ENCODE measurements at regions not wholly inside any gene's neighbourhood (a gene's known extent, or its start where the extent isn't known, plus 50 kb on each side); places are given as distances from the start of the nearest gene placed in this dataset.
"Not testable (repeated sequence)": the region's sequence is repeated elsewhere in the genome, so short reads cannot be mapped to it uniquely, and the experiment has no call there.

- TF ChIP-seq CTCF (IDR thresholded peaks at IDR 0.05; ENCODE audit: insufficient read depth, low read length, poor library complexity, severe bottlenecking), result no peak
- DNase-seq (ENCODE audit: extremely low read depth, insufficient read length), result no peak
Observed at GRCh38 chr15:36185438-36185837, 394.0 kb upstream of the CDIN1 start.

GRCh38 chr15:36185845-36186244 lies 393.6 kb upstream of the CDIN1 start:
- no peak for DNase-seq (ENCODE audit: extremely low read depth, insufficient read length)
- TF ChIP-seq CTCF (IDR thresholded peaks at IDR 0.05; ENCODE audit: insufficient read depth, low read length, poor library complexity, severe bottlenecking), result no peak
- H3K27me3 ChIP-seq (replicated peaks; ENCODE audit: control insufficient read depth, insufficient read depth, low read length), result no peaks in the 10 kb centered on the region
- no peaks in the 10 kb centered on the region for H3K36me3 ChIP-seq (ENCODE audit: control insufficient read depth, insufficient read depth, low read length)
- no peak overlapping the region for H3K4me3 ChIP-seq (replicated peaks; ENCODE audit: low read depth, low read length)

More at GRCh38 chr15:36185438-36185837, 394.0 kb upstream of the CDIN1 start:
- no peaks in the 10 kb centered on the region for H3K27me3 ChIP-seq (replicated peaks; ENCODE audit: control insufficient read depth, insufficient read depth, low read length)
- no peaks in the 10 kb centered on the region for H3K36me3 ChIP-seq (ENCODE audit: control insufficient read depth, insufficient read depth, low read length)
- no peak overlapping the region for H3K4me3 ChIP-seq (replicated peaks; ENCODE audit: low read depth, low read length)

GRCh38 chr15:36186376-36186775 lies 393.1 kb upstream of the CDIN1 start:
- H3K27me3 ChIP-seq (replicated peaks; ENCODE audit: control insufficient read depth, insufficient read depth, low read length), result no peaks in the 10 kb centered on the region
- no peak for DNase-seq (ENCODE audit: extremely low read depth, insufficient read length)
- H3K36me3 ChIP-seq (ENCODE audit: control insufficient read depth, insufficient read depth, low read length), result no peaks in the 10 kb centered on the region
- TF ChIP-seq CTCF (IDR thresholded peaks at IDR 0.05; ENCODE audit: insufficient read depth, low read length, poor library complexity, severe bottlenecking), result no peak
- H3K4me3 ChIP-seq (replicated peaks; ENCODE audit: low read depth, low read length), result no peak overlapping the region

GRCh38 chr15:36191459-36191858 lies 388.0 kb upstream of the CDIN1 start:
- Histone ChIP-seq H3K4me3 (replicated peaks; ENCODE audit: low read depth, low read length) (no peak overlapping the region), H3K27me3 (replicated peaks; ENCODE audit: control insufficient read depth, insufficient read depth, low read length) (no peaks in the 10 kb centered on the region), H3K36me3 (ENCODE audit: control insufficient read depth, insufficient read depth, low read length) (no peaks in the 10 kb centered on the region)
- no peak for DNase-seq (ENCODE audit: extremely low read depth, insufficient read length)
- no peak for TF ChIP-seq CTCF (IDR thresholded peaks at IDR 0.05; ENCODE audit: insufficient read depth, low read length, poor library complexity, severe bottlenecking)

GRCh38 chr15:36195361-36196007 lies 383.9 kb upstream of the CDIN1 start:
- not testable (repeated sequence) for H3K36me3 ChIP-seq (ENCODE audit: control insufficient read depth, insufficient read depth, low read length); H3K27me3 ChIP-seq (replicated peaks; ENCODE audit: control insufficient read depth, insufficient read depth, low read length); H3K4me3 ChIP-seq (replicated peaks; ENCODE audit: low read depth, low read length); DNase-seq (ENCODE audit: extremely low read depth, insufficient read length)

GRCh38 chr15:36208868-36209582 lies 370.4 kb upstream of the CDIN1 start:
- Histone ChIP-seq H3K4me3 (replicated peaks; ENCODE audit: low read depth, low read length) (no peak overlapping the region), H3K36me3 (ENCODE audit: control insufficient read depth, insufficient read depth, low read length) (no peaks in the 10 kb centered on the region), H3K27me3 (replicated peaks; ENCODE audit: control insufficient read depth, insufficient read depth, low read length) (no peaks in the 10 kb centered on the region)
- no peak for DNase-seq (ENCODE audit: extremely low read depth, insufficient read length)
- no peak for TF ChIP-seq CTCF (IDR thresholded peaks at IDR 0.05; ENCODE audit: insufficient read depth, low read length, poor library complexity, severe bottlenecking)
